DMS53 (cell line): ENCODE measurements at regions not wholly inside any gene's neighbourhood (a gene's known extent, or its start where the extent isn't known, plus 50 kb on each side); places are given as distances from the start of the nearest gene placed in this dataset.

Experiments
- DNase-seq: peaks from one replicate; lab custom pipeline; 2025; lab: John Stamatoyannopoulos, UW

GRCh38 chr3:135310317-135310716 is 515.3 kb downstream of the EPHB1 start:
- DNase-seq, result no peak

- no peak for DNase-seq
Measured at GRCh38 chr3:135311699-135312098, 516.6 kb downstream of the EPHB1 start.

- no peak for DNase-seq
Measured at GRCh38 chr3:135314237-135314636, 519.2 kb downstream of the EPHB1 start.

GRCh38 chr3:135324301-135324700 is 529.2 kb downstream of the EPHB1 start:
- DNase-seq, result no peak

- DNase-seq, result peak; percentile 52
Measured at GRCh38 chr3:135325096-135325495, 530.0 kb downstream of the EPHB1 start.

GRCh38 chr3:135325726-135326235 is 530.7 kb downstream of the EPHB1 start:
- DNase-seq, result no peak

GRCh38 chr3:135326851-135327250 is 531.8 kb downstream of the EPHB1 start:
- no peak for DNase-seq

GRCh38 chr3:135328036-135328435 is 533.0 kb downstream of the EPHB1 start:
- DNase-seq, result no peak

GRCh38 chr3:135329479-135329878 is 534.4 kb downstream of the EPHB1 start:
- peak; percentile 38 for DNase-seq

GRCh38 chr3:135337192-135337591 is 542.1 kb downstream of the EPHB1 start:
- DNase-seq, result no peak

GRCh38 chr3:135348690-135349089 is 553.6 kb downstream of the EPHB1 start:
- DNase-seq, result no peak

GRCh38 chr3:135349254-135349948 is 554.3 kb downstream of the EPHB1 start:
- no peak for DNase-seq

GRCh38 chr3:135352213-135352612 is 557.2 kb downstream of the EPHB1 start:
- DNase-seq, result no peak

- no peak for DNase-seq
Measured at GRCh38 chr3:135362889-135363288, 567.8 kb downstream of the EPHB1 start.

- no peak for DNase-seq
Measured at GRCh38 chr3:135364676-135365075, 569.6 kb downstream of the EPHB1 start.

- DNase-seq, result no peak
Measured at GRCh38 chr3:135366816-135367215, 571.8 kb downstream of the EPHB1 start.

GRCh38 chr3:135368316-135368715 is 573.3 kb downstream of the EPHB1 start:
- DNase-seq, result no peak

GRCh38 chr3:135368781-135369180 is 573.7 kb downstream of the EPHB1 start:
- no peak for DNase-seq

GRCh38 chr3:135374571-135374970 is 579.5 kb downstream of the EPHB1 start:
- DNase-seq, result no peak

- no peak for DNase-seq
Measured at GRCh38 chr3:135382188-135382587, 583.3 kb upstream of the PPP2R3A start.

- no peak for DNase-seq
Measured at GRCh38 chr3:135382621-135383020, 582.9 kb upstream of the PPP2R3A start.

GRCh38 chr3:135383301-135383700 is 582.2 kb upstream of the PPP2R3A start:
- DNase-seq, result no peak

- DNase-seq, result no peak
Measured at GRCh38 chr3:135392151-135392550, 573.4 kb upstream of the PPP2R3A start.

GRCh38 chr3:135393159-135393558 is 572.4 kb upstream of the PPP2R3A start:
- no peak for DNase-seq
